Activated naive CD8-positive, alpha-beta T cell (primary cell): ENCODE measurements at regions not wholly inside any gene's neighbourhood (a gene's known extent, or its start where the extent isn't known, plus 50 kb on each side); places are given as distances from the start of the nearest gene placed in this dataset.
A peak's percentile ranks its signal among the peaks of the same experiment; 100 is the strongest.

ENCODE experiments used
- H3K27ac Mint-ChIP-seq: one replicate; pipeline ENCODE4 v1.8.0; 2021; ENCODE audit warnings: mixed read lengths
- H3K27me3 Mint-ChIP-seq: one replicate; pipeline ENCODE4 v1.8.0; 2021; ENCODE audit warnings: mixed read lengths
- H3K36me3 Mint-ChIP-seq: one replicate; pipeline ENCODE4 v1.8.0; 2021; ENCODE audit warnings: mixed read lengths
- H3K4me1 Mint-ChIP-seq: one replicate; pipeline ENCODE4 v1.8.0; 2021; ENCODE audit warnings: low read depth, mixed read lengths
- H3K4me3 Mint-ChIP-seq: one replicate; pipeline ENCODE4 v1.8.0; 2021; ENCODE audit warnings: mild to moderate bottlenecking, mixed read lengths
- H3K9me3 Mint-ChIP-seq: one replicate; pipeline ENCODE4 v1.8.0; 2021; ENCODE audit warnings: low read depth, mixed read lengths

DNA sequence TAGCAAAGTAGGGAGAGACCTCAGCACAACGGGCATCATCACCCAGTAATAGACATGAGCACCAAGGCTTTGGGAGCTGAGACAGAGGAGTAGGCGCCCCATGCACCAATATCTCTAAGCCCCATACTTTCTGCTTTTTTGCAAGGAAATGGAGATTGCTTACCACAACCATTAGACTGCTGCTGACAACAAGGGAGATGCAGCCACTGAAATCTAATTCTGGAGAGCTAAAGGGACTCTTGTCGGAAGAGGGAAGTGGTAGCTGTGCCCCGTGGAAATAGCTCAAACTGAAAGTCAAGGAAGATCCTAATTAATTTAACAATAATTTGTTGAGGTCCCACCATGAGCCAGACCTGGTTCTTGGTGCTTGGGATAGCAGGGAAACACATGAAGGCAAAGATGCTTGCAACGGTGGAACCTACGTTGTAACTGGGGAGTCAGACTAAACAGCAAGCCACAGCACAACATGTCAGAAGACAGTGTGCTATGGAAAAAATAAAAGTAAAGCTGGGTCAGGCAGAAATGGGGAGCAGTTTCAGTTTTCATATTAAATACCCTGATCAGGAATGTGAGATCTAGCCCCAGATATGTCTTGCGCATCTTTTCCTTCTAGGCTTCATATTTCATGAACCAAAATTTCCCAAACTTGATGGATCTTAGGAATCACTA lies 1131.0 kb downstream of the BCL11B start:
- Mint-ChIP-seq H3K4me1 (peaks cover 90% of the 10 kb centered on the region), H3K9me3 (peaks cover 4% of the 10 kb centered on the region), H3K27ac (peak overlapping the region; percentile 95), H3K4me3 (peak overlapping the region; percentile 74), H3K36me3 (peaks cover 5% of the 10 kb centered on the region), H3K27me3 (no peaks in the 10 kb centered on the region)

DNA sequence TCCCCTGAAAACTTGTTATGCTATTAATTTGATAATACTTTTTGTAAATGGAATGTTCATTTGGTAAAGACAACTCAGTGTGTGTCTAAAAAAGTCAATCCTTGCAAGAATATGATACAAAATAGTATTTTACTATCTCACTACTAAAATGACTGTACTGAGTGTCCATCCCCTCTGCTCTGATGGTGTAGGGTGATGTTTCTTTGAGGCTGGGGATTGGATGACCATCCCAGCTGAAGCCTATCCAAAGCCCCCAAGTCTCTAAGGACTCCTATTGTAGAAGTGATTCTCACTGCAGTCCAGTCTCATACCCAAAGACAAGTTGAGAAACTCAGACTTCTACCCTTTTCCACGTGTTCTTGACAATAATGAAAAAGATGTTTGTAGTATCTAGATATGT lies 1128.4 kb downstream of the BCL11B start:
- H3K27me3 Mint-ChIP-seq = no peaks in the 10 kb centered on the region
- H3K4me3 Mint-ChIP-seq = no peak overlapping the region
- H3K9me3 Mint-ChIP-seq = peaks cover 4% of the 10 kb centered on the region
- peaks cover 85% of the 10 kb centered on the region for H3K4me1 Mint-ChIP-seq
- peaks cover 7% of the 10 kb centered on the region for H3K36me3 Mint-ChIP-seq
- peak overlapping the region; percentile 93 for H3K27ac Mint-ChIP-seq

DNA sequence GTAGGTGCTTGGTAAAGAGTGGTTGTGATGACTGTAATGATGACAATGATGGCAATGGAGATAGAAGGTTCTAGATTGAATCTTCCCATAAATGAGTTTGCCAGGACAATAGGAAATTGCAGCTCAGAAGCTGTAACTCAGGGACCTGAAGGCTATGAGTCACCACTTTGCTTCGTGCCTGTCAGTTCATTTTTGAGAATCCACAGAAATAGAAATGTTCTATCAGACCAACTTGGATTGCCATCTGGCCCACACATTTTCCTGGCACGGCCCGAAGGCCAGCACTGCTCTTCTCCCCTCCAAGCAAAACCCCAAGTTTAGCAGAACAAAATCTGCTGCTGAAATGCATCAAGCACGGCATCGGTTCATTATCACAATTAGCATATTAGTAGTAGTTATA lies 1127.0 kb downstream of the BCL11B start:
- Mint-ChIP-seq H3K4me1 (peaks cover 71% of the 10 kb centered on the region), H3K9me3 (peaks cover 4% of the 10 kb centered on the region), H3K36me3 (peaks cover 7% of the 10 kb centered on the region), H3K27ac (peak overlapping the region; percentile 82), H3K4me3 (no peak overlapping the region), H3K27me3 (no peaks in the 10 kb centered on the region)

DNA sequence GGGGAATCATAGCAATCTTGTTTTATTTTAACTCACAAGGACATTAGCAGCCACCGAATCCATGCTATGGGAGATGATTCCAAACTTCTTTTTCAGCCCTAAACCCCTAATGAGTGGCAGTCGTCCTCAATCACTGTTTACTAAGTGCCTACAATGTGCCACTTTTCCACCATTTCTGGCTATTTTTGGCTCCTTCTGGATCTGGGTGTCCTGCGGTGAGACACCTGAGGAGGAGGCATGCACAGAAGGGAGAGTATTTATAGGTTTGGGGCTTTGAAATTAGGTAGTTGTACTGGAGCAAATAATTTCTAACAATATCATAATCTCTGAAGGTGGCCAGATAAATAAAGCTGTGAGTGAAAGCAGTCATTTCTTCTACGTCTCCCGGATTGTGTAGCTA lies 1125.6 kb downstream of the BCL11B start:
- Mint-ChIP-seq H3K4me1 (peaks cover 70% of the 10 kb centered on the region), H3K36me3 (peaks cover 7% of the 10 kb centered on the region), H3K9me3 (peaks cover 4% of the 10 kb centered on the region), H3K27ac (peak overlapping the region; percentile 73), H3K4me3 (no peak overlapping the region), H3K27me3 (no peaks in the 10 kb centered on the region)

DNA sequence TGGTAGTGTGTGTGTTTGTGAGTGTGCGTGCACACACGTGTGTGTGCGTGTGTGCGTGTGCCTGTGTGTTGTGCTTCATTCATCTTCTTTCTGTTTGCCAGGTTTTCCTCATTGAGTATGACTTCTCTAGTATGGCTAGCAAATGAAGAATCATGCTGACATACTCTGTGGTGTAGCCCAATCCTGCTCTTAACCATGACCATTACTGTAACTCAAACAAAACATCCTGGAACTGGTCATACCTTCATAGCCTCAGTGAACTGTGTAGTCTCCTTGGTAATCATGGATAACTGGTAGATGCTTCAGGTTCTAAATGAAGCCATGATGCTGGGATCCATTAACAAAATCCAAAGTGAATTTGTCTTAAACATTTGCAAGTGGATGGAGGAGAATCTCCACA lies 1117.7 kb downstream of the BCL11B start:
- peak overlapping the region; percentile 28 for H3K27ac Mint-ChIP-seq
- H3K4me1 Mint-ChIP-seq = peaks cover 74% of the 10 kb centered on the region
- no peak overlapping the region for H3K4me3 Mint-ChIP-seq
- H3K27me3 Mint-ChIP-seq = no peaks in the 10 kb centered on the region
- H3K9me3 Mint-ChIP-seq = no peaks in the 10 kb centered on the region
- H3K36me3 Mint-ChIP-seq = peaks cover 5% of the 10 kb centered on the region

DNA sequence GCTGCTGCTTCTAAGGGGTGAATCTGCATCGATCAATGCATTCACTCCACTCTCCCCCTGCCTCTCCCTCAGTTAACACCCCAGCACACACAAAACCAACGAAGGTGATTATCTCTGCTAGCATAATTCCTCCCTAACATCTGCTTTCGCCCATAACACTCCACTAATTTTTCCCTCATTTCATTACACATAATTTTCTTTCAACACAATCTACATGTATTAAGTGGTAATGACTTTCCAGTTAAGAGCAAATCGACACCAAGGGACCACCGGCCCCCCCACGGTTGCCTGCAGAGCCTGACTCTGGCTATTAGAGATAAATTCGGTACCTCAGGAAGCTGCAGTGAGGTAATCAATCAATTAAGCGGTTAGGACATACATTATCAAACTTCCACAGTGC lies 1115.6 kb downstream of the BCL11B start:
- Mint-ChIP-seq H3K27me3 (no peaks in the 10 kb centered on the region), H3K27ac (peak overlapping the region; percentile 83), H3K4me3 (peak overlapping the region; percentile 30), H3K36me3 (peaks cover 6% of the 10 kb centered on the region), H3K4me1 (peaks cover 76% of the 10 kb centered on the region), H3K9me3 (no peaks in the 10 kb centered on the region)

DNA sequence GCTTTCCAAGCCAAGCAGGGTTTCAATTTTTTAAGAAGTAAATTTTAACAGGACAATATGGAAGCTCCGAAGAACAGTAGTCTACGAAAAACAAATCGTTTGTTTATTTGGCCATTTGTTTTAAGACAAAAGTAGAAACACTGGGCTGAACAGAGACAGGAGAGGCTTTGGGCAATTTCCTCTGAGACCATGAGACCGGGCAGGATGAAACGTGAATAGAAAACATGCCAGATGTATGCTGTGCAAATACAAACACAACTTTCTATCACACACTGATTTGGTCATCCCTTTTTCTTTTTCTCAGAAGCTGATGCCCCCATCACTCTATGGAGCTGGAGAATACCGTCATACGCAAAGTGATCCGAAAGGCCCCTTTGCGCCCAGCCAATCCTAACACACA lies 1111.1 kb downstream of the BCL11B start:
- H3K9me3 Mint-ChIP-seq = no peaks in the 10 kb centered on the region
- no peak overlapping the region for H3K27ac Mint-ChIP-seq

DNA sequence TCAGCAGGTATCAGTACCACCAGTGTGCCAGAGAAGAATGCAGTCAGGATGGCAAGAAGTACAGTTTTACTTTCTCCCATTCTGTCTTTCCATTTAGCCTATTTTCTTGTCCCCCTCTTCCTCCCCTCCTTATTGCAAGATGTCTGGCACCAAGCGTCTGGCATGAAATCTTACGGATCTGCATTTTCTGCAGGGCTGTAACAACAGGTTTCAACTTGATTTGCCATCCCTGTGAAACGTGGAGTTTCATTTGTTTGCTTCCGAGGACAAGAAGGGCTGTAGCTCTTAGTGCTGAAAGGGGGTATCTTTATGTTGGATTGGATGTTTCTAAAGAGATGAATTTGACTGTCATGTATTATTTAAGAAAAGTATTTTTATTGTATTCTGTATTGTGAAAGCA lies 1110.6 kb downstream of the BCL11B start:
- Mint-ChIP-seq H3K4me3 (peak overlapping the region; percentile 35), H3K27ac (peak overlapping the region; percentile 78), H3K36me3 (peaks cover 10% of the 10 kb centered on the region), H3K9me3 (no peaks in the 10 kb centered on the region), H3K27me3 (no peaks in the 10 kb centered on the region), H3K4me1 (peaks cover 78% of the 10 kb centered on the region)

More for the DNA sequence above, 1111.1 kb downstream of the BCL11B start:
- Mint-ChIP-seq H3K4me3 (no peak overlapping the region), H3K27me3 (no peaks in the 10 kb centered on the region), H3K36me3 (peaks cover 10% of the 10 kb centered on the region), H3K4me1 (peaks cover 78% of the 10 kb centered on the region)

DNA sequence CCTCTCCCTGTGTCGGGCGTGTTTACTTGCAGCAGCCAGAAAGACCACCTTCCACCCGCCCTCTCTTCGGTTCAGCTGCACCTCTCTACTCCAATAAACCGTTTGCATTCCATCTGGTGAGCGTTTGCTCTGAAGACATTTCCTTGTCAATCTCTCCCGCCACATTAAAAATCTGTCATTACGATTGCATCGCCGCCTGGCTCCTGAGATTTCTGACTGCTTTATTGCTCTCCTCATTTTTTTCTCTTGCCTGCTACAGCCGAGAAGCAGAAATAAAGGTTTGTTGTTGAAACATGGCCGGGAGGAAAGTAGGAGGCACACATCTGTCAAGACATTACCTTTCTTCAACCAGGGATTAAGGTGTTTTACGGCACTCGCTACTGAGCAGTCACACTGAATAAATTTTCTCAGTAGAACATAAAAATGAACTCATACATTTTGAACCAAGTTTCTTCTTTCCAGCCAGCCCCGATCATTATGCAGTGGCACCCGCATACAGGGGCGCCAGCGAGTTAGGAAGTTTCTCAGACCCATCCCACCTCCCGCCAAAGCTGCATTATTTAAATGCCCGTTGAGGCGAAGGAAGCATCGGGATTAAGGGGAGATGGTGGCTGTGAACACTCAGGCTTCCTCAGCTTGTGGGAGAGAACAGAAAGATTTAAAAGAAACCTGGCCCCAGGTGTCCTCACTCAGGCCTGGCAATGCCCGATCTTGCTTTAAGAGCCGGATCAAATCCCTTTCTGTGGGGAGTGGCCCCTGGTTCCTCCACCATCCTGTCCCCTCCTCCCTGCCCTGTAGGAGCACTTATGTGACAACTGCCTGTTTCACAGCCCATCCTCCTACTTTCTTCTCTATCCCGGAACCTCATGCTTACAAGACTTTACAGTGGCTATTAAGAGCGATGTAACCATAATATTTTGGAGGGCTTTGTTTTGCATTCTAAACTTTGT lies 1108.9 kb downstream of the BCL11B start:
- no peaks in the 10 kb centered on the region for H3K9me3 Mint-ChIP-seq
- H3K27me3 Mint-ChIP-seq = no peaks in the 10 kb centered on the region
- peaks cover 85% of the 10 kb centered on the region for H3K4me1 Mint-ChIP-seq
- H3K27ac Mint-ChIP-seq = peak overlapping the region; percentile 84
- H3K36me3 Mint-ChIP-seq = peaks cover 10% of the 10 kb centered on the region
- H3K4me3 Mint-ChIP-seq = peak overlapping the region; percentile 82

DNA sequence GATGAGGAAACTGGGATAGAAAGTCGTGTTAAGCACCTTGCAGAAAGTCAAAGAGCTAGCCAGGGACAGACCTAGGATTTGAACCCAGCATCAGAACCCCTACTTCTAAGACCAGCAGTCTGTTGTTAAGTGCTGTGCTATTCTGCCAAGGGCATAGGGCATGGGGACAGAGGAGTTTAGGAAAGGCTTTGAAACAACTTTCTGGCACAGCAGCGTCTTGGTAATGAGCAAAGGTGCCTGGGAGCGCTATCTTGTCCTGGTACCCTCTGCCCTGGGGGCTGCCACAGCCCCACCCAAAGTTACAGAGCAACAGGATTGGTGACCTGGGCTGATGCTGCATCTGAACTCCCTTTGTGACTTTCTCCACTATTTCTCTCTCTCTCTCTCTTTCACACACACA lies 1108.1 kb downstream of the BCL11B start:
- no peaks in the 10 kb centered on the region for H3K27me3 Mint-ChIP-seq
- H3K4me3 Mint-ChIP-seq = peak overlapping the region; percentile 82
- H3K36me3 Mint-ChIP-seq = peaks cover 11% of the 10 kb centered on the region
- H3K9me3 Mint-ChIP-seq = no peaks in the 10 kb centered on the region
- H3K27ac Mint-ChIP-seq = peak overlapping the region; percentile 84
- H3K4me1 Mint-ChIP-seq = peaks cover 87% of the 10 kb centered on the region

DNA sequence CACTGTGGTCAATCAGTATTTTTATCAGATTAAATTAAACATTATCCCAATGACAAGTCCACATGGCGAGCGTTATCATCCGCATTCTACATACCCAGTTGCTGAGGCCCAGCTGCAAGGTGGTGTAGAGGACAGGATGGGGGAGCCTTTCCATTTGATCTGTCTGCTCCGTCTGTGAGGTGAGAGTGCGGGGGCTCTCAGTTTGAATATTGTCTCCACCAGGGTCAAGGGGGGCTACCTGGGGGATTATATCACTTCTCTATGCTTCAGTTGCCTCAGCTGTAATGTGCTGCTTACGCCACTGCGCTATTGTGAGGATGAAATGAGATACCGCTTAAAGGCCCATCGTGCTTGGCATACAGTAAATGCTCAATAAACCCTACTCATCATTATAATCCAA lies 1106.0 kb downstream of the BCL11B start:
- Mint-ChIP-seq H3K4me3 (peak overlapping the region; percentile 69), H3K27ac (peak overlapping the region; percentile 100), H3K36me3 (peaks cover 12% of the 10 kb centered on the region), H3K9me3 (no peaks in the 10 kb centered on the region), H3K27me3 (no peaks in the 10 kb centered on the region), H3K4me1 (peaks cover 89% of the 10 kb centered on the region)

DNA sequence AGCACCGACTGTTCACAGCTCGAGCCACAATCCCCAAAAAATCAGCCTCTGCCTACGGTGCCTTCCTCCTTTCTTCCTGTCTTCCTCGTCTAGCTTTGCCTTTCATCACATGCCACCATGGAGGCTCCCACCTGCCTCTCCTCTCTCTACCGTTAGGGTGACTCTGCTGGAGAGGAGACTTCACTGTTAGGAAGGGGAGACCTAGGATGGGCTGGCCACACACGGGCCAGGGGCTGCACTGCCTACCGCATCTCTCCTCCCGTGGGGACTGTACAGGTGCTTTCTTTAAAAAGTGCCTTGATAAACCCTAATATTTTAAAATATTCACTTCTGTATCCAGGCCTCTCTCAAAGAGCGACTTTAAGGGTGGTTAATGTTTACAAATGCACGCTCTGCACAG lies 1104.7 kb downstream of the BCL11B start:
- Mint-ChIP-seq H3K27ac (peak overlapping the region; percentile 100), H3K4me1 (peaks cover 93% of the 10 kb centered on the region), H3K36me3 (peaks cover 10% of the 10 kb centered on the region), H3K4me3 (peak overlapping the region; percentile 65), H3K27me3 (no peaks in the 10 kb centered on the region), H3K9me3 (no peaks in the 10 kb centered on the region)

DNA sequence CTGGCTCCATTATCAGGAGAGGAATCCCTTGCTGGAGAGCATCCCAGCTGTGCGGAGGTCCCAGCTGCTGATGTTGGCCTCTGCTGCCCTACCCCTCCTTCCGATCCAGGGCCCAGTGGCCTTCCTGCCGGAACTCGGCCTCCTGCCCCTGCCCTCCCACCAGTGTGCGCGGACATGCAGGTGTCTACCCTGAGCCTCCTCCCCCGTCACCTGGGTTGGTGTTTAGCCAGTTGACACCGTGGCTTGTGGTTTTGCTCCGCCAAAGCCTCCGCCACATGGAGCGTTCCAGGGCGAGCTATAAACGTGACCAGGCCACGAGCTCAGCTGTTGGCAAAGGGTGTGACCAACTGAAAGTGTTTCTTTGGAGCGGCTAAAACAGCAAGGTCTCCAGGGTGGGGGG lies 1104.3 kb downstream of the BCL11B start:
- Mint-ChIP-seq H3K4me1 (peaks cover 93% of the 10 kb centered on the region), H3K4me3 (peak overlapping the region; percentile 65), H3K27me3 (no peaks in the 10 kb centered on the region), H3K27ac (peak overlapping the region; percentile 100), H3K9me3 (no peaks in the 10 kb centered on the region), H3K36me3 (peaks cover 8% of the 10 kb centered on the region)

DNA sequence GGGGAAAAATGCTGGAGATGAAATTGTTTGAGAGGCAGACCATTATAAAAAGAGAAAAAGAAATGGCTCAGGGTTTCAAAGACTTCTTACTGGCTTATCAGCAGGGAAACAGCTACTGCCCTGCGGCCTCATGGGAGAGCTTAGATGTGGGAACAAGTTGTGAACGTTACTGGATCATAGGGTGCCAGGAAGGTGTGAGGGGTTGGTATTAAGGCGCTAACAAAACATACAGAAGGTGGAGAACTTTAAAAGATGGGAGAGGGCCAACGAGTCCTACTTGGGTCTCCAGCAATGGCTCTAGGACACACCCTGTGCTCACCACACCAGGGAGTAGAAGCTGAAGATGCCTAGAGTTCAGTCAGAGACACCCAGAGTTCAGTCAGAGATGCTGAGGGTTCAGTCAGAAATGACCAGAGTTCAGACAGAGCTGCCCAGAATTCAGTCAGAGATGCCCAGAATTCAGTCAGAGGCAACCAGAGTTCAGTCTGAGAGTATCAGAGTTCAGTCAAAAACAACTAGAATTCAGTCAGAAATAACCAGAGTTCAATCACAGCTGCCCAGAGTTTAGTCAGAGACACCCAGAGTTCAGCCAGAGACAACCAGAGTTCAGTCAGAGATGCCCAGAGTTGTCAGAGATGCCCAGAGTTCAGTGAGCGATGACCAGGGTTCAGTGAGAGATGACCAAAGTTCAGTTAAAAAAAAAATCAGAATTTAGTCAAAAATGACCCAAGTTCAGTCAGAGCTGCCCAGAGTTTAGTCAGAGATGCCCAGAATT lies 1103.6 kb downstream of the BCL11B start:
- peak overlapping the region; percentile 100 for H3K27ac Mint-ChIP-seq
- H3K4me1 Mint-ChIP-seq = peaks cover 93% of the 10 kb centered on the region
- H3K4me3 Mint-ChIP-seq = peak overlapping the region; percentile 69
- no peaks in the 10 kb centered on the region for H3K9me3 Mint-ChIP-seq
- H3K36me3 Mint-ChIP-seq = peaks cover 4% of the 10 kb centered on the region
- H3K27me3 Mint-ChIP-seq = no peaks in the 10 kb centered on the region

DNA sequence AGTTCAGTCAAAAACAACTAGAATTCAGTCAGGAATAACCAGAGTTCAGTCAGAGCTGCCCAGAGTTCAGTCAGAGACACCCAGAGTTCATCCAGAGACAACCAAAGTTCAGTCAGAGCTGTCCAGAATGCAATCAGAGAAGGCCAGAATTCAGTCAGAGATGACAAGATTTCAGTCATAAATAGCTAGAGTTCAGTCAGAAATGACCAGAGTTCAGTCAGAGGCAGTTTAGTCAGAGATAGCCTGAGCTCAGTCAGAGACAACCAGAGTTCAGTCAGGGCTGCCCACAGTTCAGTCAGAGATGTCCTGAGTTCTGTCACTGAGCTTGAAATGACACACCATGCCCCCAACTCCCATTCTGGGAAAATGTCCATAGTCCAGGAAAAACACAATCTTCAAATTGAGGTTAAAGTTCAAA lies 1102.8 kb downstream of the BCL11B start:
- H3K4me3 Mint-ChIP-seq = peak overlapping the region; percentile 69

More for the DNA sequence above, 1102.8 kb downstream of the BCL11B start:
- Mint-ChIP-seq H3K36me3 (peaks cover 4% of the 10 kb centered on the region), H3K4me1 (peaks cover 95% of the 10 kb centered on the region), H3K27me3 (no peaks in the 10 kb centered on the region), H3K27ac (peak overlapping the region; percentile 100), H3K9me3 (no peaks in the 10 kb centered on the region)
